HG02938 (cell line): ENCODE measurements at regions not wholly inside any gene's neighbourhood (a gene's known extent, or its start where the extent isn't known, plus 50 kb on each side); places are given as distances from the start of the nearest gene placed in this dataset.
"Not testable (repeated sequence)": the region's sequence is repeated elsewhere in the genome, so short reads cannot be mapped to it uniquely, and the experiment has no call there.

ENCODE experiments used
- ATAC-seq: cut with Tn5 transposase; IDR thresholded peaks from one replicate; pipeline ENCODE4 v1.9.1; 2021; ENCODE audit warnings: mild to moderate bottlenecking, moderate library complexity; ENCODE audit not compliant: unreplicated experiment

- not testable (repeated sequence) for ATAC-seq
Measured at GRCh38 chr4:49117951-49118350, 131.9 kb downstream of the CWH43 start.

DNA sequence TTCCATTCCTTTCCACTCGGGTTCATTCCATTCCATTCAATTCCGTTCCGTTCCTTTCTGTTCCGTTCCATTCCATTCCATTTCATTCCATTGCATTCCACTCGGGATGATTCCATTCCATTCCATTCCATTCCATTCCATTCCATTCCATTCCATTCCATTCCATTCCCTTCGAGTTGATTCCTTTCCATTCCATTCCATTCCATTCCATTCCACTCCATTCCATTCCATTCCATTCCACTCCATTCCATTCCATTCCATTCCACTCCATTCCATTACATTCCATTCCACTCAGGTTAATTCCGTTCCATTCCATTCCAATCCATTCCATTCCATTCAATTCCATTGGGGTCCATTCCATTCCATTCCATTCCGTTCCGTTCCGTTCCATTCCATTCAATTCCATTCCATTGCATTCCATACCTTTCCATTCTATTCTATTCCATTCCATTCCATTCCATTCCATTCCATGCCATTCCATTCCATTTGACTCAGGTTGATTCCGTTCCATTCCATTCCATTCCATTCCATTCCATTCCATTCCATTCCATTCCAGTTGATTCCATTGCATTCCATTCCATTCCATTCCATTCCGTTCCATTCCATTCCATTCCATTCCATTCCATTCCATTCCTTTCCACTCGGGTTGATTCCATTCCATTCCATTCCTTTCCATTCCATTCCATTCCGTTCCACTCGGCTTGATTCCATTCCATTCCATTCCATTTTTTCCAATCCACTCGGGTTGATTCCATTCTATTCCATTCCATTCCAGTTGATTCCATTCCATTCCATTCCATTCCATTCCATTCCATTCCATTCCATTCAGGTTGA, 132.5 kb downstream of the CWH43 start:
- ATAC-seq: peak; percentile 46

- peak; percentile 3 for ATAC-seq
Measured at GRCh38 chr4:49119345-49119744, 133.3 kb downstream of the CWH43 start.

GRCh38 chr4:49120042-49120779, 134.1 kb downstream of the CWH43 start:
- not testable (repeated sequence) for ATAC-seq

DNA sequence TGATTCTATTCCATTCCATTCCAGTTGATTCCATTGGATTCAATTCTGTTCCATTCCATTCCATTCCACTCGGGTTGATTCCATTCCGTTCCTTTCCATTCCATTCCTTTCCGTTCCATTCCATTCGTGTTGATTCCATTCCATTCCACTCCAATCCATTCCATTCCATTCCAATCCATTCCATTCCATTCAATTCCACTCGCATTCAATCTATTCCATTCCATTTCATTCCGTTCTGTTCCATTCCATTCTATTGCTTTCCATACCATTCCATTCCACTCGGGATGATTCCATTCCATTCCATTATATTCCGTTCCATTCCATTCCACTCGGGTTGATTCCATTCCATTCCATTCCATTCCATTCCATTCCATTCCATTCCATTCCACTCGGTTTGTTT, 134.7 kb downstream of the CWH43 start:
- ATAC-seq: peak; percentile 21

GRCh38 chr4:49126443-49126842, 140.4 kb downstream of the CWH43 start:
- not testable (repeated sequence) for ATAC-seq

DNA sequence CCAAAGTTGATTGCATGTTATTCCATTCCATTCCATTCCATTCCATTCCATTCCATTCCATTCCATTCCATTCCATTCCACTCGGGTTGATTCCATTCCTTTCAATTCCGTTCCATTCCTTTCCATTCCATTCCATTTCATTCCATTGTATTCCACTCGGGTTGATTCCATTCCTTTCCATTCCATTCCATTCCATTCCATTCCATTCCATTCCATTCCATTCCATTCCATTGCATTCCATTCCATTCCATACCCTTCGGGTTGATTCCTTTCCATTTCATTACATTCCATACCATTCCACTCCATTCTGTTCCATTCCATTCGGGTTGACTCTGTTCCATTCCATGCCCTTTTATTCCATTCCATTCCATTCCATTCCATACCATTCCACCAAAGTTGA, 140.8 kb downstream of the CWH43 start:
- not testable (repeated sequence) for ATAC-seq

GRCh38 chr4:49129385-49129784, 143.3 kb downstream of the CWH43 start:
- not testable (repeated sequence) for ATAC-seq

DNA sequence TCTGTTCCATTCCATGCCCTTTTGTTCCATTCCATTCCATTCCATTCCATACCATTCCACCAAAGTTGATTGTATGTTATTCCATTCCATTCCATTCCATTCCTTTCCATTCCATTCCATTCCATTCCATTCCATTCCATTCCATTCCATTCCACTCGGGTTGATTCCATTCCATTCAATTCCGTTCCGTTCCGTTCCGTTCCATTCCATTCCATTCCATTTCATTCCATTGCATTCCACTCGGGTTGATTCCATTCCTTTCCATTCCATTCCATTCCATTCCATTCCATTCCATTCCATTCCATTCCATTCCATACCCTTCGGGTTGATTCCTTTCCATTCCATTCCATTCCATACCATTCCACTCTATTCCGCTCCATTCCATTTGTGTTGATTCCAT, 143.8 kb downstream of the CWH43 start:
- ATAC-seq: not testable (repeated sequence)

DNA sequence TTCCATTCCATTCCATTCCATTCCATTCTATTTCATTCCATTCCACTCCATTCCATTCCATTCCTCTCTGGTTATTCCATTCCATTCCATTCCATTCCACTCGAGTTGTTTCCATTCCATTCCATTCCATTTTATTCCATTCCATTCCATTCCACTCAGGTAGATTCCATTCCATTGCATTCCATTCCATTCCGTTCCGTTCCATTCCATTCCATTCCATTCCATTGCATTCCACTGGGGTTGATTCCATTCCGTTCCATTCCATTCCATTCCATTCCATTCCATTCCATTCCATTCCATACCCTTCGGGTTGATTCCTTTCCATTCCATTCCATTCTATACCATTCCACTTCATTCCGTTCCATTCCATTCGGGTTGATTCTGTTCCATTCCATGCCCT, 144.6 kb downstream of the CWH43 start:
- not testable (repeated sequence) for ATAC-seq

DNA sequence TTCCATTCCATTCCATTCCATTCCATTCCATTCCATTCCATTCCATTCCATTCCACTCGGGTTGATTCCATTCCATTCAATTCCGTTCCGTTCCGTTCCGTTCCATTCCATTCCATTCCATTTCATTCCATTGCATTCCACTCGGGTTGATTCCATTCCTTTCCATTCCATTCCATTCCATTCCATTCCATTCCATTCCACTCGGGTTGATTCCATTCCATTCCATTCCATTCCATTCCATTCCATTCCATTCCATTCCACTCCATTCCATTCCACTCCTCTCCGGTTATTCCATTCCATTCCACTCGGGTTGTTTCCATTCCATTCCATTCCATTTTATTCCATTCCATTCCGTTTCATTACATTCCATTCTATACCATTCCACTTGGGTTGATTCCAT, 151.0 kb downstream of the CWH43 start:
- ATAC-seq: peak; percentile 43

GRCh38 chr4:49137961-49138360, 151.9 kb downstream of the CWH43 start:
- ATAC-seq: not testable (repeated sequence)

- not testable (repeated sequence) for ATAC-seq
Measured at GRCh38 chr4:49138818-49139217, 152.7 kb downstream of the CWH43 start.

GRCh38 chr4:49139513-49139912, 153.4 kb downstream of the CWH43 start:
- ATAC-seq: not testable (repeated sequence)

DNA sequence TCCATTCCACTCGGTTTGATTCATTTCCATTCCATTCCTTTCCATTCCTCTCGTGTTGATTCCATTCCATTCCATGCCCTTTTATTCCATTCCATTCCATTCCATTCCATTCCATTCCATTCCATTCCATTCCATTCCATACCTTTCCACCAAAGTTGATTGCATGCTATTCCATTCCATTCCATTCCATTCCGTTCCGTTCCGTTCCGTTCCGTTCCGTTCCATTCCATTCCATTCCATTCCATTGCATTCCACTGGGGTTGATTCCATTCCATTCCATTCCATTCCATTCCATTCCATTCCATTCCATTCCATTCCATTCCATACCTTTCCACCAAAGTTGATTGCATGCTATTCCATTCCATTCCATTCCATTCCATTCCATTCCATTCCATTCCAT, 154.3 kb downstream of the CWH43 start:
- ATAC-seq: not testable (repeated sequence)

DNA sequence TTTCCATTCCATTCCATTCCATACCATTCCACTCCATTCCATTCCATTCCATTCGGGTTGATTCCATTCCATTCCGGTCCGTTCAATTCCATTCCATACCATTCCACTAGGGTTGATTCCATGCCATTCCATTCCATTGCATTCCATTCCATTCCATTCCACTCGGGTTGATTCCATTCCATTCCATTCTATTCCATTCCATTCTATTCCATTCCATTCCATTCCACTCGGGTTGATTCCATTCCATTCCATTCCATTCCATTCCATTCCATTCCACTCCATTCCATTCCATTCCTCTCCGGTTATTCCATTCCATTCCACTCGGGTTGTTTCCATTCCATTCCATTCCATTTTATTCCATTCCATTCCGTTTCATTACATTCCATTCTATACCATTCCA, 155.9 kb downstream of the CWH43 start:
- not testable (repeated sequence) for ATAC-seq

GRCh38 chr4:49147143-49147542, 161.1 kb downstream of the CWH43 start:
- ATAC-seq: peak; percentile 52

- ATAC-seq: not testable (repeated sequence)
Measured at GRCh38 chr4:49147596-49147995, 161.5 kb downstream of the CWH43 start.

GRCh38 chr4:49149006-49149975, 163.2 kb downstream of the CWH43 start:
- ATAC-seq: peak; percentile 72

- ATAC-seq: not testable (repeated sequence)
Measured at GRCh38 chr4:49150351-49151083, 164.4 kb downstream of the CWH43 start.
